ENCODE measurements at regions not wholly inside any gene's neighbourhood (a gene's known extent, or its start where the extent isn't known, plus 50 kb on each side); places are given as distances from the start of the nearest gene placed in this dataset.

- Histone ChIP-seq H3K36me3 (ENCODE audit: control insufficient read depth, insufficient read depth, low read length) (no peaks in the 10 kb centered on the region), H3K4me3 (replicated peaks; ENCODE audit: low read depth, low read length) (no peak overlapping the region), H3K27me3 (replicated peaks; ENCODE audit: control insufficient read depth, insufficient read depth, low read length) (no peaks in the 10 kb centered on the region; the same call in 1 of the 2 replicates)
- TF ChIP-seq, protein P1, sequence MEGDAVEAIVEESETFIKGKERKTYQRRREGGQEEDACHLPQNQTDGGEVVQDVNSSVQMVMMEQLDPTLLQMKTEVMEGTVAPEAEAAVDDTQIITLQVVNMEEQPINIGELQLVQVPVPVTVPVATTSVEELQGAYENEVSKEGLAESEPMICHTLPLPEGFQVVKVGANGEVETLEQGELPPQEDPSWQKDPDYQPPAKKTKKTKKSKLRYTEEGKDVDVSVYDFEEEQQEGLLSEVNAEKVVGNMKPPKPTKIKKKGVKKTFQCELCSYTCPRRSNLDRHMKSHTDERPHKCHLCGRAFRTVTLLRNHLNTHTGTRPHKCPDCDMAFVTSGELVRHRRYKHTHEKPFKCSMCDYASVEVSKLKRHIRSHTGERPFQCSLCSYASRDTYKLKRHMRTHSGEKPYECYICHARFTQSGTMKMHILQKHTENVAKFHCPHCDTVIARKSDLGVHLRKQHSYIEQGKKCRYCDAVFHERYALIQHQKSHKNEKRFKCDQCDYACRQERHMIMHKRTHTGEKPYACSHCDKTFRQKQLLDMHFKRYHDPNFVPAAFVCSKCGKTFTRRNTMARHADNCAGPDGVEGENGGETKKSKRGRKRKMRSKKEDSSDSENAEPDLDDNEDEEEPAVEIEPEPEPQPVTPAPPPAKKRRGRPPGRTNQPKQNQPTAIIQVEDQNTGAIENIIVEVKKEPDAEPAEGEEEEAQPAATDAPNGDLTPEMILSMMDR (IDR thresholded peaks at IDR 0.05; ENCODE audit: insufficient read depth, low read length, poor library complexity, severe bottlenecking), result no peak
- peak; percentile 60 for DNase-seq (ENCODE audit: extremely low read depth, insufficient read length)
These were observed 87.4 kb downstream of the FASLG start for GRCh38 chr1:172746091-172746949.

DNA sequence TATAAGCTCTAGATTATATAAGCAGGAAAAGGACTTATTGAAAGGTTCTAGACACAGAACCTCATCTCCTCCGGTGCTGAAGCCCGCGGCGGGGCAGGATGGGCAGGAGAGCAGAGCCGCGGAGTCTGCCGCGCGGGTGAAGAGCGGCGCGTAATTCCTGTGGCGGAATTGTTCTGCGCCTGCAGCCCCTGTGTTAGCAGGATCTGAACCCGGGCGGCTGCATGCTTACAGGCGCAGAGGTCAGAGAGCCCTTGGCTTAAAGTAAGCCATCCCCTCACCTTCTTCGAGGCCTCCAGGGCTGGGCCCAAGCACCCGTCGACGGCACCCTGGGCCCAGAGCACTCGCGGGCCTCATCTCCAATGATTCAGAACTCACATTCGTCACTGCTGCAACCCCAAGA is 89.3 kb downstream of the FASLG start:
- Histone ChIP-seq H3K27me3 (replicated peaks; ENCODE audit: control insufficient read depth, insufficient read depth, low read length) (no peaks in the 10 kb centered on the region; the same call in 1 of the 2 replicates), H3K4me3 (replicated peaks; ENCODE audit: low read depth, low read length) (no peak overlapping the region), H3K36me3 (ENCODE audit: control insufficient read depth, insufficient read depth, low read length) (no peaks in the 10 kb centered on the region)
- TF ChIP-seq, protein P1 (IDR thresholded peaks at IDR 0.05; ENCODE audit: insufficient read depth, low read length, poor library complexity, severe bottlenecking), result no peak
- no peak for DNase-seq (ENCODE audit: extremely low read depth, insufficient read length)

DNA sequence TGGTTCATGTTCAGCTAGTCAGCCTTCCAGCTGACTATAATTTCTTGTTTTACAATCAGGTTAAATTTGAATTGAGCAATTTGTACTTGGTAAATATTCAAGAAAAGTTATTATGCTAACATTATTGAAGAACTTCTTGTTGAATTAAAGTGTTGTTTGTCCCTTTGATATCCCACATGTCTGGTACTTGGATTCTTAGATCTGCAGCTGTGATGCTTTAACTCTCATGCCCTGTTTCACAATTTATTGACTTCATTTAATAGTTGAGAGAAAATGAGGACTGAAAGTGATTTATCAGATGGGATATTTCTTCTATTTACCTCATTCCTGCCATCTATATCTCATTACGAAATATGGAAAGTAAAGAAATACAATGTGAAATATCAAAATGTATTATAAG is 92.8 kb downstream of the FASLG start:
- no peaks in the 10 kb centered on the region for H3K36me3 ChIP-seq (ENCODE audit: control insufficient read depth, insufficient read depth, low read length)
- no peak overlapping the region for H3K4me3 ChIP-seq (replicated peaks; ENCODE audit: low read depth, low read length)
- no peak for DNase-seq (ENCODE audit: extremely low read depth, insufficient read length)
- TF ChIP-seq, protein P1 (IDR thresholded peaks at IDR 0.05; ENCODE audit: insufficient read depth, low read length, poor library complexity, severe bottlenecking), result no peak
- H3K27me3 ChIP-seq (replicated peaks; ENCODE audit: control insufficient read depth, insufficient read depth, low read length), result no peaks in the 10 kb centered on the region; the same call in none of the 2 replicates

GRCh38 chr1:172753964-172754363 is 95.1 kb downstream of the FASLG start:
- H3K27me3 ChIP-seq (replicated peaks; ENCODE audit: control insufficient read depth, insufficient read depth, low read length), result peaks cover 1% of the 10 kb centered on the region
- peak; percentile 18 for DNase-seq (ENCODE audit: extremely low read depth, insufficient read length)
- no peaks in the 10 kb centered on the region for H3K36me3 ChIP-seq (ENCODE audit: control insufficient read depth, insufficient read depth, low read length)
- H3K4me3 ChIP-seq (replicated peaks; ENCODE audit: low read depth, low read length), result no peak overlapping the region
- TF ChIP-seq, protein P1 (IDR thresholded peaks at IDR 0.05; ENCODE audit: insufficient read depth, low read length, poor library complexity, severe bottlenecking), result no peak

DNA sequence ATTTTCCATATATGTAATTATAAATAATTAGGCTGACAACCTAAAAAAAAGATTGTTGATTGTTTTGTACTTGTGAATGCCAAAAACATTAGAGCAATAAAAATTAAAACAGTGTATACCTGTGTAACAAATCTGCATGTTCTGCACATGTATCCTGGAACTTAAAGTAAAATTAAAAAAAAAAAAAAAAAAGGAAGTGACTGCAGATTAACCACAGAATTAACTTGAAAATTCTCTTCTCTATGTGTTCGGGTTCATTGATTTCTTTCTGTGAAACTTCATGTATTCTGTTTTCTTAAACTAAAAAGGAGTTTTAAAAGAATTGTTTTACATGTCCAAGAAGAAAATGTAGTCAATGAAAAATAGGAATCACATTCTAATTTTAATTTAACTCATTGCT is 95.7 kb downstream of the FASLG start:
- H3K4me3 ChIP-seq (replicated peaks; ENCODE audit: low read depth, low read length), result no peak overlapping the region
- no peaks in the 10 kb centered on the region for H3K36me3 ChIP-seq (ENCODE audit: control insufficient read depth, insufficient read depth, low read length)
- peaks cover 1% of the 10 kb centered on the region for H3K27me3 ChIP-seq (replicated peaks; ENCODE audit: control insufficient read depth, insufficient read depth, low read length)
- DNase-seq (ENCODE audit: extremely low read depth, insufficient read length), result no peak
- TF ChIP-seq, protein P1 (IDR thresholded peaks at IDR 0.05; ENCODE audit: insufficient read depth, low read length, poor library complexity, severe bottlenecking), result no peak
